ENCODE measurements at regions not wholly inside any gene's neighbourhood (a gene's known extent, or its start where the extent isn't known, plus 50 kb on each side); places are given as distances from the start of the nearest gene placed in this dataset.

GRCh38 chr2:138213624-138214023, 249.4 kb downstream of the HNMT start:
- no peak overlapping the region for H3K4me3 ChIP-seq
- no peak overlapping the region for H3K27ac ChIP-seq
- TF ChIP-seq POLR2AphosphoS5 (IDR thresholded peaks at IDR 0.05) (no peak), EP300 (IDR thresholded peaks at IDR 0.05) (no peak), POLR2A (IDR thresholded peaks at IDR 0.05) (no peak)
- TF ChIP-seq, protein P1, sequence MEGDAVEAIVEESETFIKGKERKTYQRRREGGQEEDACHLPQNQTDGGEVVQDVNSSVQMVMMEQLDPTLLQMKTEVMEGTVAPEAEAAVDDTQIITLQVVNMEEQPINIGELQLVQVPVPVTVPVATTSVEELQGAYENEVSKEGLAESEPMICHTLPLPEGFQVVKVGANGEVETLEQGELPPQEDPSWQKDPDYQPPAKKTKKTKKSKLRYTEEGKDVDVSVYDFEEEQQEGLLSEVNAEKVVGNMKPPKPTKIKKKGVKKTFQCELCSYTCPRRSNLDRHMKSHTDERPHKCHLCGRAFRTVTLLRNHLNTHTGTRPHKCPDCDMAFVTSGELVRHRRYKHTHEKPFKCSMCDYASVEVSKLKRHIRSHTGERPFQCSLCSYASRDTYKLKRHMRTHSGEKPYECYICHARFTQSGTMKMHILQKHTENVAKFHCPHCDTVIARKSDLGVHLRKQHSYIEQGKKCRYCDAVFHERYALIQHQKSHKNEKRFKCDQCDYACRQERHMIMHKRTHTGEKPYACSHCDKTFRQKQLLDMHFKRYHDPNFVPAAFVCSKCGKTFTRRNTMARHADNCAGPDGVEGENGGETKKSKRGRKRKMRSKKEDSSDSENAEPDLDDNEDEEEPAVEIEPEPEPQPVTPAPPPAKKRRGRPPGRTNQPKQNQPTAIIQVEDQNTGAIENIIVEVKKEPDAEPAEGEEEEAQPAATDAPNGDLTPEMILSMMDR (IDR thresholded peaks at IDR 0.05) = no peak
- no peaks in the 10 kb centered on the region for H3K4me1 ChIP-seq
- ATAC-seq = no peak
- H3K36me3 ChIP-seq = no peaks in the 10 kb centered on the region
- no peaks in the 10 kb centered on the region for H3K27me3 ChIP-seq
- H3K9me3 ChIP-seq = no peaks in the 10 kb centered on the region

GRCh38 chr2:138215958-138216357, 251.7 kb downstream of the HNMT start:
- Histone ChIP-seq H3K27me3 (no peaks in the 10 kb centered on the region), H3K36me3 (no peaks in the 10 kb centered on the region), H3K4me1 (no peaks in the 10 kb centered on the region), H3K27ac (no peak overlapping the region), H3K9me3 (no peaks in the 10 kb centered on the region), H3K4me3 (no peak overlapping the region)
- ATAC-seq = no peak
- 78 to 100% methylated on average over 1 of the region's 1 CpG for WGBS, 2 donors (ENCODE audit: low coverage in 1 of 2)
- TF ChIP-seq POLR2A (IDR thresholded peaks at IDR 0.05) (no peak), EP300 (IDR thresholded peaks at IDR 0.05) (no peak), POLR2AphosphoS5 (IDR thresholded peaks at IDR 0.05) (no peak)
- TF ChIP-seq, protein P1 (IDR thresholded peaks at IDR 0.05) = no peak

DNA sequence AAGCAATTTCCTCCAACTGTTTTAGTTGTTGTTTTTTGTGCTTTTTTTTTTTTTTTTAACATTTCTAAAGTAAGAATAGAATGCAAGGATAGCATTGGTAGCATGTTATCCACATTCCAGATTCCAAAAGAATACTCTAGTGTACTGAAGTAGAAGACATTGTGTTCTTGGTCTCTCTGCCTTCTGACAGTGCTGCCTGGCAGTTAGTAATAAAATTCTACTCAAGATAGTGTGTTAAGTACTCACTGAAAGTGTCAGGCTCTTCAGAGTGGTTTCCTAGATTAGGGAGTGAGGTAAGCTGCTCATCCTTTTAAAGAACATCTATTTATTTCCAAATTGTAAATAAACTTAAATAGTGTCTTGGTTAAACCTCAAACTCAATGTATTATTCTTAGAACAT, 253.7 kb downstream of the HNMT start:
- ATAC-seq = no peak
- no peak overlapping the region for H3K27ac ChIP-seq

GRCh38 chr2:138218397-138218796, 254.1 kb downstream of the HNMT start:
- no peak for ATAC-seq
- 92 to 100% methylated on average over 1 of the region's 1 CpG for WGBS, 2 donors (ENCODE audit: low coverage in 1 of 2)

More for the DNA sequence above, 253.7 kb downstream of the HNMT start:
- H3K36me3 ChIP-seq = no peaks in the 10 kb centered on the region
- no peaks in the 10 kb centered on the region for H3K4me1 ChIP-seq
- no peak for TF ChIP-seq POLR2AphosphoS5 (IDR thresholded peaks at IDR 0.05)
- TF ChIP-seq POLR2A (IDR thresholded peaks at IDR 0.05) = no peak
- no peak for TF ChIP-seq EP300 (IDR thresholded peaks at IDR 0.05)
- TF ChIP-seq, protein P1 (IDR thresholded peaks at IDR 0.05) = no peak
- H3K4me3 ChIP-seq = no peak overlapping the region
- no peaks in the 10 kb centered on the region for H3K27me3 ChIP-seq
- no peaks in the 10 kb centered on the region for H3K9me3 ChIP-seq

DNA sequence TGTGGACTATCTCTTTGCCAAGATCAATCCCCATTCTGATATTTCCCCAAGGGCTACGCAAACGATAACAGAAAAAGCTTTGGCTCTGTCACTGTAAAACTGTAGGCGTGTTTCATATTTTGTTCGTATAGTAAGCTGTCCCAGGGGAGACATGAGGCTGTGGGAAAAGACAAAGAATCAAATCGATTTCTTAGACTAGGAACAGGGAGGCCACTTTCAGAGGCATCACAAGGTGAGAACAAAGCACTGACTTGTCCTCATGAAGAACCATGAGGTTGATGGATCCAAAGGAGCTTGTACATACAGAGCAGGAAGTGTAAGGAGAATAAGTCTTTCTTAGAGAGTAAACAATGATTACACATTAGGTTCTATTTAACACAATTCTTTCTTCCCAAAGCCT, 255.7 kb downstream of the HNMT start:
- TF ChIP-seq POLR2AphosphoS5 (IDR thresholded peaks at IDR 0.05) (no peak), POLR2A (IDR thresholded peaks at IDR 0.05) (no peak), EP300 (IDR thresholded peaks at IDR 0.05) (no peak)
- TF ChIP-seq, protein P1 (IDR thresholded peaks at IDR 0.05) = no peak
- Histone ChIP-seq H3K4me1 (no peaks in the 10 kb centered on the region), H3K36me3 (no peaks in the 10 kb centered on the region), H3K27me3 (no peaks in the 10 kb centered on the region), H3K4me3 (no peak overlapping the region), H3K27ac (no peak overlapping the region), H3K9me3 (no peaks in the 10 kb centered on the region)
- no peak for ATAC-seq
- WGBS, 2 donors (ENCODE audit: low coverage in 1 of 2) = 67 to 69% methylated on average over 5 of the region's 5 CpGs

More at GRCh38 chr2:138218397-138218796, 254.1 kb downstream of the HNMT start:
- Histone ChIP-seq H3K4me1 (no peaks in the 10 kb centered on the region), H3K27me3 (no peaks in the 10 kb centered on the region), H3K4me3 (no peak overlapping the region), H3K27ac (no peak overlapping the region), H3K36me3 (no peaks in the 10 kb centered on the region), H3K9me3 (no peaks in the 10 kb centered on the region)
- TF ChIP-seq EP300 (IDR thresholded peaks at IDR 0.05) (no peak), POLR2A (IDR thresholded peaks at IDR 0.05) (no peak), POLR2AphosphoS5 (IDR thresholded peaks at IDR 0.05) (no peak)
- TF ChIP-seq, protein P1 (IDR thresholded peaks at IDR 0.05) = no peak

Data from gastroesophageal sphincter (tissue), 4 donors.